VCaP (cell line): ENCODE measurements at regions not wholly inside any gene's neighbourhood (a gene's known extent, or its start where the extent isn't known, plus 50 kb on each side); places are given as distances from the start of the nearest gene placed in this dataset.

Experiments
- H3K27ac ChIP-seq: fragments of 450-650 bp; 2 replicates; pipeline ENCODE4 v1.5.1; 2017
- TF ChIP-seq, protein P1 (sequence below): fragments of 450-650 bp; conservative IDR thresholded peaks from 2 replicates; pipeline ENCODE4 v1.5.1; 2017; ENCODE audit warnings: mild to moderate bottlenecking, moderate library complexity

DNA sequence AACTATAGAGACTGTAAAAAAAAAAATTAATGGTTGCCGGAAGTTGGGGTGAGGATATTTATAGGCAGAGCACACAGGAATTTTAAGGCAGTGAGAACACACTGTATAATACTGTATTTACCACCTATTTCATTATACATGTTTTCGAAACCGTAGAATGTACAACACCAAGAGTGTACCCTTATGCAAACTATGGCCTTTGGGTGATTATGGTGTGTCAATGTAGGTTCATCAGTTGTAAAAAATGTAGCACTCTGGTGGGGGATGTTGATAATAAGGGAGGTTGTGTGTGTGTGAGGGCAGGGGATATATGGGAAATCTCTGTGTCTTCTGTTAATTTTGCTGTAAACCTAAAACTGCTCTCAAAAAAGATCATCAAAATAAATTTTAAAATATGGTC, 791.7 kb upstream of the CDH10 start:
- TF ChIP-seq, protein P1, sequence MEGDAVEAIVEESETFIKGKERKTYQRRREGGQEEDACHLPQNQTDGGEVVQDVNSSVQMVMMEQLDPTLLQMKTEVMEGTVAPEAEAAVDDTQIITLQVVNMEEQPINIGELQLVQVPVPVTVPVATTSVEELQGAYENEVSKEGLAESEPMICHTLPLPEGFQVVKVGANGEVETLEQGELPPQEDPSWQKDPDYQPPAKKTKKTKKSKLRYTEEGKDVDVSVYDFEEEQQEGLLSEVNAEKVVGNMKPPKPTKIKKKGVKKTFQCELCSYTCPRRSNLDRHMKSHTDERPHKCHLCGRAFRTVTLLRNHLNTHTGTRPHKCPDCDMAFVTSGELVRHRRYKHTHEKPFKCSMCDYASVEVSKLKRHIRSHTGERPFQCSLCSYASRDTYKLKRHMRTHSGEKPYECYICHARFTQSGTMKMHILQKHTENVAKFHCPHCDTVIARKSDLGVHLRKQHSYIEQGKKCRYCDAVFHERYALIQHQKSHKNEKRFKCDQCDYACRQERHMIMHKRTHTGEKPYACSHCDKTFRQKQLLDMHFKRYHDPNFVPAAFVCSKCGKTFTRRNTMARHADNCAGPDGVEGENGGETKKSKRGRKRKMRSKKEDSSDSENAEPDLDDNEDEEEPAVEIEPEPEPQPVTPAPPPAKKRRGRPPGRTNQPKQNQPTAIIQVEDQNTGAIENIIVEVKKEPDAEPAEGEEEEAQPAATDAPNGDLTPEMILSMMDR: no peak
- H3K27ac ChIP-seq: no peak overlapping the region

DNA sequence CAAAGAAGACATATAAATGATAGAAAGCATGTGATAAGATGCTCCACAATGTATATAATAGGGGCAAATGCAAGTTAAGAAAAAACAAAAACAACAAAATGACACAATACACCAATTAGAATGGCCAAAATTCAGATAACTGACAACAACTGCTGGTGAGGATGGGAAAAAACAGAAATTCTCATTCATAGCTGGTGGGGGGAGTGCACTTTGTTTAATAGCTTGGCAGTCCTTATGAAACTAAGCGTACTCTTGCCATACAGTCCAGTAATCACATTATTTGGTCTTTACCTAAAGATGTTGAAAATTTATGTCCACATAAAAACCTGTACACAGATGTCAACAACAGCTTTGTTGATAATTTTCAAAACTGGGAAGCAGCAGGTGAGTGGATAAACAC, 791.1 kb upstream of the CDH10 start:
- TF ChIP-seq, protein P1: no peak
- H3K27ac ChIP-seq: no peak overlapping the region

DNA sequence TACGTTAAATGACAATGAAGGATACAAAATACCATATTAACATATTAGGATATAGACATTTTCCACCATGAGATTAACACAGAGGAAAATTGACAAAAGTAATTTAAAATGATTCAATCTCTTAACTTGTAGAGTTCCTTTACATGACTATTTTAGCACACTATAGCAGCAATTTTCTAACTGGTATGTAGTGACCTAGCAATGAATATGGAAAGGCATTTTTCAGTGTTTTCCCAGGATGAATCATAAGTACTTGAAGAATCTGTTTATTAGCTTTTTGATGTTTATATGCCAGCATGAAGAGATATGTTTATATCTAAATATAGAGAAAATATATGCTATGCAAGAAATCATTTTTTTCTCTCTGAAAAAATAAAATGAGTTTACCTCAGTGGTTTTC, 782.5 kb upstream of the CDH10 start:
- TF ChIP-seq, protein P1: no peak
- no peak overlapping the region for H3K27ac ChIP-seq

DNA sequence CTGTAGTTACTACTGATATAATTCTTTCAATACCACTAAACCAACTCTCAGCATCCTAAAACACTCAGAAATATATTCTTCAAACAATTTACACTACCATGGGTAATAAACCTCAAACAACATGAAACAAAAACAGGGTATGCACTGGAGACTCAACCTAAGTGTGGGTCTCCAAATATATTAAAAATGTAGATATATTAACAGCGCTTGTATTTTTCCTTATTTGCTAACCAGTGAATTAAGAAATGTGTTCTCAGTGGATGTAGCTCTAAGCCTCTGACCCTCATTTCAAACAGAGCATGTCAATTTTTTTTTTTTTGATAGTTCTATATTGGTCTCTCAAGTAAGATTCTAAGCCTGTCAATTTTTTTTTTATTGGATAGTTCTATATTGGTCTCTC, 778.5 kb upstream of the CDH10 start:
- TF ChIP-seq, protein P1: no peak
- H3K27ac ChIP-seq: no peak overlapping the region

DNA sequence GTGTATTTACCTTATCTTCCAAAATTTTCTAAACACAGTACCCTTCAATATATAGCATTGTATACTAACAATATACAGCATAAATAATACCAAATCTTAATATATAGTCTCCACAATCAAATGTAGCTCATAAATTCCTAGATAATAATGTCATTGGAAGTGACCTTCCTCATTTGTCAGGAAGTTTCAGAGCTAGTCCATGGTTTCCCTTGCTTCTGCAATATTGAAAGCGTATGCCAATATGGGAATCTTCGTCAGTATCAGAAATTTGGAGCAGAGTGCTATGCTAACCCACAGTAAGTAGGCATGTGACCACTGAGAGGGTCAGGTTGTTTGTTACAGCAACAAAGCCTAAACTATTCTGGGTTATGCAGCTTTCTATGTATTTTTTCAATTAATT, 774.9 kb upstream of the CDH10 start:
- TF ChIP-seq, protein P1: no peak
- H3K27ac ChIP-seq: no peak overlapping the region

DNA sequence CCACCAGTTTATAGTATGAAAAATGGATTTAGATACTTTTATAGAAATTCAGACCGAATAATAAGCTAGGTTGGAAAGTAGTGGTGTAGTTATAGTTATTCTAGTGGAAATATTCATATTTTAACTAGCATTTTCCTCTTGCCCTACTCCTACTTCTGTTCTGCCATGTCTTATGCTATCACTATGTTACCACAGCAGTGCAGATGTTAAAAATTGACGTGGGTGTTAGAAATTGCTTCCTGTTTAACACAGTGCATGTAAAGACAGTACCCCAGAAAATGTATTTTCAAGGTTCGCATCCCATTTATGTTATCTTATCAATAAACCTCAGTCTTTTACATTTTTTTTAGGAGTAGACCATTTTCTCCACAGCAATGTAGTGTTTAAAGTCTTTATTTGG, 774.2 kb upstream of the CDH10 start:
- TF ChIP-seq, protein P1: no peak

DNA sequence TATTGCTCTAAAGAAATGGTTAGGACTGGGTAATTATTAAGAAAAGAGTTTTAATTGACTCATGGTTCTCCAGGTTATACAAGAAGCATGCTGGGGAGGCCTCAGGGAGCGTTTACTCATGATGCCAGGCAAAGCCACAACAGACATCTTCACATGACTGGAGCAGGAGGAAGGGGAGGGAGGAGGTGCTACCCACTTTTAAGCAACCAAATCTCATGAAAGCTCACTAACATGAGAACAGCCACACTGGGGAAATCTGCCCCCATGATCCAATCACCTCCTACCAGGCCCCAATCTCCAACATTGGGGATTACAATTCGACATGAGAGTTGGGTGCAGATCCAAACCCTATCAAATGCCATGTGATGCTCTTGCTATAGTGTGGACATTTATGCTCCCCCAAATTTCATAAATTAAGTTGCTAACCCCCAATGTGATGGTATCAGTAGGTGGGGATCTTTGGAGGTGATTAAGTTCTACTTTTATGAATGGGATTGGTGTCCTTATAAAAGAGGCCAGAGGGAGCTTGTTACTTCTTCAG, 773.6 kb upstream of the CDH10 start:
- no peak overlapping the region for H3K27ac ChIP-seq

More for the DNA sequence above, 774.2 kb upstream of the CDH10 start:
- no peak overlapping the region for H3K27ac ChIP-seq

More for the DNA sequence above, 773.6 kb upstream of the CDH10 start:
- TF ChIP-seq, protein P1: no peak
